HEK293 (cell line): ENCODE measurements at regions not wholly inside any gene's neighbourhood (a gene's known extent, or its start where the extent isn't known, plus 50 kb on each side); places are given as distances from the start of the nearest gene placed in this dataset.

ENCODE experiments used
- CTCF ChIA-PET: fragments of 350-600 bp; formaldehyde crosslinking; extraction: SDS; loops from one replicate; lab custom pipeline; 2021; ENCODE audit warnings: antibody characterized with exemption; lab: Yijun Ruan, JAX
- POLR2A ChIA-PET: fragments of 300-600 bp; formaldehyde crosslinking; extraction: SDS; loops from one replicate; lab custom pipeline; 2020; ENCODE audit warnings: antibody characterized with exemption, inconsistent platforms; lab: Yijun Ruan, JAX
- H3K27ac ChIP-seq: fragments of 200-500 bp; sonication (Bioruptor generic); 2 replicates; pipeline ENCODE4 v1.5.1; 2014; ENCODE audit warnings: low read depth, low read length, control low read depth, inconsistent platforms; ENCODE audit errors: extremely low read depth
- H3K36me3 ChIP-seq, 2 experiments: fragments of 200-500 bp in 1 of 2; sonication (Bioruptor generic) in 1 of 2; 1 replicate in 1 of 2; 2 replicates in 1 of 2; pipeline ENCODE4 v1.5.1; 2014 to 2017; ENCODE audit warnings: inconsistent platforms in 2 of 2, low read length in 2 of 2; ENCODE audit not compliant: control insufficient read depth in 2 of 2, insufficient read depth in 1 of 2
- H3K4me1 ChIP-seq: fragments of 200-500 bp; sonication (Bioruptor generic); 2 replicates; pipeline ENCODE4 v1.5.1; 2014; ENCODE audit warnings: mild to moderate bottlenecking, low read length, inconsistent platforms; ENCODE audit not compliant: control insufficient read depth, insufficient read depth
- H3K4me3 ChIP-seq: 2 replicates; pipeline ENCODE4 v1.5.1; 2011; ENCODE audit warnings: low read depth, mild to moderate bottlenecking, control low read depth, low read length, moderate library complexity
- H3K9me3 ChIP-seq: fragments of 200-500 bp; sonication (Bioruptor generic); 2 replicates; pipeline ENCODE4 v1.5.1; 2014; ENCODE audit warnings: low read depth, low read length, inconsistent platforms; ENCODE audit not compliant: control insufficient read depth, insufficient read depth
- EGR2 ChIP-seq: fragments of 450-650 bp; formaldehyde crosslinking; IDR thresholded peaks from 2 replicates; pipeline ENCODE4 v1.5.1; 2016; ENCODE audit warnings: low read depth, missing biosample characterization, missing genetic modification characterization
- HOXC10 ChIP-seq: sonication (generic); formaldehyde crosslinking; IDR thresholded peaks from 2 replicates; pipeline ENCODE4 v1.8.1; 2023; ENCODE audit warnings: mild to moderate bottlenecking, missing genetic modification reagents
- SCRT1 ChIP-seq: fragments of 450-650 bp; formaldehyde crosslinking; IDR thresholded peaks from 2 replicates; pipeline ENCODE4 v1.5.1; 2016; ENCODE audit warnings: missing biosample characterization, missing genetic modification characterization, borderline replicate concordance
- SP2 ChIP-seq: fragments of 450-650 bp; formaldehyde crosslinking; IDR thresholded peaks from 2 replicates; pipeline ENCODE4 v1.5.1; 2016; ENCODE audit warnings: missing biosample characterization, missing genetic modification characterization
- SP3 ChIP-seq: fragments of 450-650 bp; formaldehyde crosslinking; IDR thresholded peaks from 2 replicates; pipeline ENCODE4 v1.5.1; 2016; ENCODE audit warnings: missing biosample characterization, missing genetic modification characterization
- TRIM28 ChIP-seq: IDR thresholded peaks from 2 replicates; pipeline ENCODE4 v1.6.1; 2011; ENCODE audit warnings: low read length, control low read depth, borderline replicate concordance
- YY1 ChIP-seq: fragments of 450-650 bp; formaldehyde crosslinking; IDR thresholded peaks from 2 replicates; pipeline ENCODE4 v1.5.1; 2018; ENCODE audit warnings: missing biosample characterization, missing genetic modification characterization
- YY2 ChIP-seq: fragments of 450-650 bp; formaldehyde crosslinking; IDR thresholded peaks from 2 replicates; pipeline ENCODE4 v1.5.1; 2016; ENCODE audit warnings: missing biosample characterization, missing genetic modification characterization
- ZBTB20 ChIP-seq: fragments of 450-650 bp; formaldehyde crosslinking; IDR thresholded peaks from 2 replicates; pipeline ENCODE4 v1.5.1; 2016; ENCODE audit warnings: missing biosample characterization, missing genetic modification characterization
- ZFP3 ChIP-seq: fragments of 450-650 bp; formaldehyde crosslinking; IDR thresholded peaks from 2 replicates; pipeline ENCODE4 v1.5.1; 2016; ENCODE audit warnings: low read depth, missing biosample characterization, missing genetic modification characterization
- ZNF138 ChIP-seq: fragments of 450-650 bp; formaldehyde crosslinking; IDR thresholded peaks from 2 replicates; pipeline ENCODE4 v1.5.1; 2016; ENCODE audit warnings: missing biosample characterization, missing genetic modification characterization, borderline replicate concordance
- ZNF157 ChIP-seq: fragments of 450-650 bp; formaldehyde crosslinking; IDR thresholded peaks from 2 replicates; pipeline ENCODE4 v1.5.1; 2016; ENCODE audit warnings: missing biosample characterization, missing genetic modification characterization
- ZNF19 ChIP-seq: fragments of 450-650 bp; formaldehyde crosslinking; IDR thresholded peaks from 2 replicates; pipeline ENCODE4; 2016; ENCODE audit warnings: missing biosample characterization, missing genetic modification characterization, low read depth
- ZNF221 ChIP-seq: fragments of 450-650 bp; formaldehyde crosslinking; IDR thresholded peaks from 2 replicates; pipeline ENCODE4 v1.5.1; 2017; ENCODE audit warnings: missing biosample characterization, missing genetic modification characterization, borderline replicate concordance
- ZNF223 ChIP-seq: fragments of 450-650 bp; formaldehyde crosslinking; IDR thresholded peaks from 2 replicates; pipeline ENCODE4 v1.5.1; 2016; ENCODE audit warnings: missing biosample characterization, missing genetic modification characterization
- ZNF24 ChIP-seq: fragments of 450-650 bp; formaldehyde crosslinking; IDR thresholded peaks from 2 replicates; pipeline ENCODE4 v1.5.1; 2016; ENCODE audit warnings: missing biosample characterization, missing genetic modification characterization
- ZNF266 ChIP-seq: fragments of 450-650 bp; formaldehyde crosslinking; IDR thresholded peaks from 2 replicates; pipeline ENCODE4 v1.5.1; 2016; ENCODE audit warnings: missing biosample characterization, missing genetic modification characterization, low read depth
- ZNF311 ChIP-seq: fragments of 450-650 bp; formaldehyde crosslinking; IDR thresholded peaks from 2 replicates; pipeline ENCODE4 v1.5.1; 2017; ENCODE audit warnings: missing biosample characterization, missing genetic modification characterization, borderline replicate concordance
- ZNF37A ChIP-seq: fragments of 450-650 bp; IDR thresholded peaks from 2 replicates; pipeline ENCODE4 v1.5.1; 2018; ENCODE audit warnings: missing biosample characterization, missing genetic modification characterization
- ZNF548 ChIP-seq: fragments of 450-650 bp; formaldehyde crosslinking; IDR thresholded peaks from 2 replicates; pipeline ENCODE4 v1.5.1; 2016; ENCODE audit warnings: missing biosample characterization, missing genetic modification characterization
- ZNF560 ChIP-seq: fragments of 450-650 bp; formaldehyde crosslinking; IDR thresholded peaks from 2 replicates; pipeline ENCODE4 v1.5.1; 2017; ENCODE audit warnings: missing biosample characterization, missing genetic modification characterization, borderline replicate concordance
- ZNF747 ChIP-seq: fragments of 450-650 bp; formaldehyde crosslinking; IDR thresholded peaks from 2 replicates; pipeline ENCODE4 v1.5.1; 2016; ENCODE audit warnings: missing biosample characterization, missing genetic modification characterization
- TF ChIP-seq, protein P1 (sequence below): fragments of 450-650 bp; formaldehyde crosslinking; IDR thresholded peaks from 2 replicates; pipeline ENCODE4 v1.5.1; 2017; ENCODE audit warnings: missing biosample characterization, mild to moderate bottlenecking, missing genetic modification characterization, moderate library complexity
- TF ChIP-seq, protein P2 (sequence below): fragments of 450-650 bp; formaldehyde crosslinking; IDR thresholded peaks from 2 replicates; pipeline ENCODE4 v1.5.1; 2016; ENCODE audit warnings: missing biosample characterization, missing genetic modification characterization
- TF ChIP-seq, protein P3 (sequence below): fragments of 450-650 bp; formaldehyde crosslinking; IDR thresholded peaks from 2 replicates; pipeline ENCODE4; 2016; ENCODE audit warnings: missing biosample characterization, missing genetic modification characterization
- TF ChIP-seq, protein P4 (sequence below): fragments of 450-650 bp; formaldehyde crosslinking; IDR thresholded peaks from 2 replicates; pipeline ENCODE4 v1.5.1; 2016; ENCODE audit warnings: missing biosample characterization, missing genetic modification characterization

DNA sequence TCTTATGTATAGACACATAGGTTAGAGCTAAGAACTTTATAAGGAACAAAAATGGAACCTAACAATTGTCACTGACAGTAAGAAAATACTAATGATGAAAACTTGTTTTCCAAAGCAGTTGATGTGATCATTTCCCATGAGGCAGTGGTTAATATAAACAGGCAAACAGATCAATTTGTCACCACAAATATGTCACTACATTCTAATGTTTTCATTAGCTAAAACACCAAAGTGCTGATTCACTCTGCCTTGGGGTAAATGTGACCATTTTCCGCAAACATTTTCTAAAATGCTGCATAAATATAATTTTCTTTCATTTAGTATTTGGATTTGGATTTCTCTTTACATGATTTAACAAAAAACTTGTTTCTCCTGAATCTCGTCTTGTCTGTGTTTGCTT lies 408.9 kb upstream of the CTSO start:
- TF ChIP-seq ZNF548 (tag by site-specific recombination) (no peak), YY1 (tag by site-specific recombination) (no peak)
- Histone ChIP-seq H3K27ac (no peak overlapping the region), H3K9me3 (no peaks in the 10 kb centered on the region), H3K36me3 (no peaks in the 10 kb centered on the region), H3K4me1 (no peaks in the 10 kb centered on the region), H3K4me3 (no peak overlapping the region)
- ChIA-PET CTCF (no interaction called here), POLR2A (no interaction called here)

DNA sequence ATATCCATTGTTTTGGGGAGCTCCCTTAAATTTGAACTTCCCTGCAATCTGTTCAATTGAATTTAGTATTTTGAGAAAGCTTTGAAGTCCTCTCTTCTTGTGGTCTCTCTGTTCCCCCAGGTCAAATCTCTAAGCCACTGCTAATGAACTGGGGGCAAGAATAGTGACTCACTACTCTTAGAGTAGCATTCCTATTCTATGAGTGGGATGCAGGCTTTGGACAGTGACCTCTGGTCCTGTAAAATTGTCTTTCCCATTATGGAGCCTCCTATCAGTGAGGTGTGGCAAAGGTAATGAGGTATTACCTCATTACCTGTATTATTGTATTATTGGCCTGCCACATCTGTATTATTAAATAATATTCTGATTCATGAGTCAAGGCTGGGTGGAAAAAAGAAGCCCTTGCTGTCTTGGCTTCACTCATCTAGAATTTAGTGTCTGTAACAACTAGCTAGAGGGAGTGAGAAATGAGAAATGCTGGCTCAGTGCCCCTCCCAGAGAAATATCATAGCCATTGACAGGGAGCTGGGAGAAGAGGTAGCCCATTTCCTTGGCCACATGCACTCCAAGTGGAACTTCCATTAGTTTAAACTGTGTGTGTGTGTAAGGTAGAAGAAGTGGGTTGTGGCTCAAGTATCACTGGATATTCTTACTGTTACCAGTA lies 393.9 kb upstream of the CTSO start:
- Histone ChIP-seq H3K9me3 (no peaks in the 10 kb centered on the region), H3K4me3 (no peak overlapping the region), H3K27ac (no peak overlapping the region), H3K36me3 (no peaks in the 10 kb centered on the region), H3K4me1 (no peaks in the 10 kb centered on the region)
- POLR2A ChIA-PET, result no interaction called here
- no peak for TF ChIP-seq ZNF266 (tag by site-specific recombination)
- TF ChIP-seq SP2, result no peak
- TF ChIP-seq, protein P1, sequence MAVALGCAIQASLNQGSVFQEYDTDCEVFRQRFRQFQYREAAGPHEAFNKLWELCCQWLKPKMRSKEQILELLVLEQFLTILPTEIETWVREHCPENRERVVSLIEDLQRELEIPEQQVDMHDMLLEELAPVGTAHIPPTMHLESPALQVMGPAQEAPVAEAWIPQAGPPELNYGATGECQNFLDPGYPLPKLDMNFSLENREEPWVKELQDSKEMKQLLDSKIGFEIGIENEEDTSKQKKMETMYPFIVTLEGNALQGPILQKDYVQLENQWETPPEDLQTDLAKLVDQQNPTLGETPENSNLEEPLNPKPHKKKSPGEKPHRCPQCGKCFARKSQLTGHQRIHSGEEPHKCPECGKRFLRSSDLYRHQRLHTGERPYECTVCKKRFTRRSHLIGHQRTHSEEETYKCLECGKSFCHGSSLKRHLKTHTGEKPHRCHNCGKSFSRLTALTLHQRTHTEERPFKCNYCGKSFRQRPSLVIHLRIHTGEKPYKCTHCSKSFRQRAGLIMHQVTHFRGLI (tag by site-specific recombination), result no peak
- no peak for TF ChIP-seq ZNF24 (tag by site-specific recombination)
- TF ChIP-seq ZNF37A (tag by site-specific recombination), result no peak
- no peak for TF ChIP-seq ZNF560 (tag by site-specific recombination)
- TF ChIP-seq ZBTB20 (tag by site-specific recombination), result no peak
- TF ChIP-seq ZNF19 (tag by site-specific recombination), result no peak
- TF ChIP-seq SP3 (tag by site-specific recombination), result no peak
- TF ChIP-seq SCRT1 (tag by site-specific recombination), result no peak
- TF ChIP-seq ZNF138 (tag by site-specific recombination), result no peak
- TF ChIP-seq TRIM28, result no peak
- TF ChIP-seq, protein P2, sequence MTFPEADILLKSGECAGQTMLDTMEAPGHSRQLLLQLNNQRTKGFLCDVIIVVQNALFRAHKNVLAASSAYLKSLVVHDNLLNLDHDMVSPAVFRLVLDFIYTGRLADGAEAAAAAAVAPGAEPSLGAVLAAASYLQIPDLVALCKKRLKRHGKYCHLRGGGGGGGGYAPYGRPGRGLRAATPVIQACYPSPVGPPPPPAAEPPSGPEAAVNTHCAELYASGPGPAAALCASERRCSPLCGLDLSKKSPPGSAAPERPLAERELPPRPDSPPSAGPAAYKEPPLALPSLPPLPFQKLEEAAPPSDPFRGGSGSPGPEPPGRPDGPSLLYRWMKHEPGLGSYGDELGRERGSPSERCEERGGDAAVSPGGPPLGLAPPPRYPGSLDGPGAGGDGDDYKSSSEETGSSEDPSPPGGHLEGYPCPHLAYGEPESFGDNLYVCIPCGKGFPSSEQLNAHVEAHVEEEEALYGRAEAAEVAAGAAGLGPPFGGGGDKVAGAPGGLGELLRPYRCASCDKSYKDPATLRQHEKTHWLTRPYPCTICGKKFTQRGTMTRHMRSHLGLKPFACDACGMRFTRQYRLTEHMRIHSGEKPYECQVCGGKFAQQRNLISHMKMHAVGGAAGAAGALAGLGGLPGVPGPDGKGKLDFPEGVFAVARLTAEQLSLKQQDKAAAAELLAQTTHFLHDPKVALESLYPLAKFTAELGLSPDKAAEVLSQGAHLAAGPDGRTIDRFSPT, result no peak
- CTCF ChIA-PET, result no interaction called here

DNA sequence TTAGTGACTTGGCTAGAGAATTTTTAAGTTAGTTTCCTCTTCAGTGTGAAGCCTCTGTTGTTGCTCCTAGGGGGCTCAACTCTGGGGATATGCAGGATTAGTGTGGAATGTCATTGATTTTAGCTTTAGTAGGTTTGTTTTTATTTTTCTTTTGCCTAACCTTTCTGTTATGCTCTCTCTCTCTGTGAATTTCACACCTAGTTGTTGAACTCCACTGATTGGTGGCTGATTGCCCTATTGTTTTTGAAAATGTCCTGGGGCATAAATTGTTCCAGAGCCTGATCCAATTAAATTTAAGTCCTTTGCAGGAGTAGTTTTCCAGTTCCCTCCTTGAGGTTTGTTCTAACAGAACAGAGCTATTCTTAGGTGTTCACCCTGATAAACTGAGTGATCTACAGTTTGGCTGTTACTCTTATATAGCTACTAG lies 393.3 kb upstream of the CTSO start:
- CTCF ChIA-PET, result no interaction called here
- no peaks in the 10 kb centered on the region for H3K36me3 ChIP-seq
- TF ChIP-seq ZNF747, result no peak
- TF ChIP-seq YY2 (tag by site-specific recombination), result no peak
- TF ChIP-seq ZNF157 (tag by site-specific recombination), result no peak
- TF ChIP-seq ZNF221 (tag by site-specific recombination), result no peak
- TF ChIP-seq, protein P3, sequence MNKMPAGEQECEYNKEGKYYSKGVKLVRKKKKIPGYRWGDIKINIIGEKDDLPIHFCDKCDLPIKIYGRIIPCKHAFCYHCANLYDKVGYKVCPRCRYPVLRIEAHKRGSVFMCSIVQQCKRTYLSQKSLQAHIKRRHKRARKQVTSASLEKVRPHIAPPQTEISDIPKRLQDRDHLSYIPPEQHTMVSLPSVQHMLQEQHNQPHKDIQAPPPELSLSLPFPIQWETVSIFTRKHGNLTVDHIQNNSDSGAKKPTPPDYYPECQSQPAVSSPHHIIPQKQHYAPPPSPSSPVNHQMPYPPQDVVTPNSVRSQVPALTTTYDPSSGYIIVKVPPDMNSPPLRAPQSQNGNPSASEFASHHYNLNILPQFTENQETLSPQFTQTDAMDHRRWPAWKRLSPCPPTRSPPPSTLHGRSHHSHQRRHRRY (tag by site-specific recombination), result no peak
- TF ChIP-seq ZNF311 (tag by site-specific recombination), result no peak
- TF ChIP-seq HOXC10, result no peak
- no peak for TF ChIP-seq ZNF223
- no peak for TF ChIP-seq EGR2 (tag by site-specific recombination)
- TF ChIP-seq, protein P4, sequence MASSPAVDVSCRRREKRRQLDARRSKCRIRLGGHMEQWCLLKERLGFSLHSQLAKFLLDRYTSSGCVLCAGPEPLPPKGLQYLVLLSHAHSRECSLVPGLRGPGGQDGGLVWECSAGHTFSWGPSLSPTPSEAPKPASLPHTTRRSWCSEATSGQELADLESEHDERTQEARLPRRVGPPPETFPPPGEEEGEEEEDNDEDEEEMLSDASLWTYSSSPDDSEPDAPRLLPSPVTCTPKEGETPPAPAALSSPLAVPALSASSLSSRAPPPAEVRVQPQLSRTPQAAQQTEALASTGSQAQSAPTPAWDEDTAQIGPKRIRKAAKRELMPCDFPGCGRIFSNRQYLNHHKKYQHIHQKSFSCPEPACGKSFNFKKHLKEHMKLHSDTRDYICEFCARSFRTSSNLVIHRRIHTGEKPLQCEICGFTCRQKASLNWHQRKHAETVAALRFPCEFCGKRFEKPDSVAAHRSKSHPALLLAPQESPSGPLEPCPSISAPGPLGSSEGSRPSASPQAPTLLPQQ (tag by site-specific recombination), result no peak
- TF ChIP-seq, protein P1 (tag by site-specific recombination), result no peak
- TF ChIP-seq ZFP3 (tag by site-specific recombination), result no peak

More for the DNA sequence above, 393.3 kb upstream of the CTSO start:
- Histone ChIP-seq H3K4me1 (no peaks in the 10 kb centered on the region), H3K4me3 (no peak overlapping the region), H3K9me3 (no peaks in the 10 kb centered on the region), H3K27ac (no peak overlapping the region)
- POLR2A ChIA-PET, result no interaction called here
